ENCODE measurements at regions not wholly inside any gene's neighbourhood (a gene's known extent, or its start where the extent isn't known, plus 50 kb on each side); places are given as distances from the start of the nearest gene placed in this dataset.
A peak's percentile ranks its signal among the peaks of the same experiment; 100 is the strongest.

- POLR2A ChIA-PET, result no interaction called here
These were observed 420.7 kb downstream of the DAD1 start for GRCh38 chr14:22168092-22168955.

More at GRCh38 chr14:22168092-22168955, 420.7 kb downstream of the DAD1 start:
- 22% methylated on average over 8 of the region's 8 CpGs for WGBS (ENCODE audit: low lambda C conversion rate)
- TF ChIP-seq CTCF (CRISPR knock-in tag; IDR thresholded peaks at IDR 0.05) (0 out of 2 replicates have a peak, but pooled peaks have one; percentile 11), STAG1 (CRISPR knock-in tag; IDR thresholded peaks at IDR 0.05) (peak; percentile 32; the same call in 1 of the 2 replicates), ZFP90 (CRISPR knock-in tag; IDR thresholded peaks at IDR 0.05; ENCODE audit: borderline replicate concordance) (no peak)
- intact Hi-C loops (cut with micrococcal nuclease; ENCODE audit: unreplicated experiment) (loop anchor here (10.0 kb wide), 1 partner anchor 146 kb away; no protein-coding TSS in a partner anchor), in situ Hi-C loops (cut with HindIII; ENCODE audit: extremely low pct_ligation_motif_present, low pct_unique_long_range_greater_than_20kb) (loop anchor here (10.0 kb wide), 1 partner anchor 206 kb away; no protein-coding TSS in a partner anchor)
- Histone ChIP-seq H3K79me2 (ENCODE audit: insufficient read depth, low read length) (no peaks in the 10 kb centered on the region), H3K27ac (ENCODE audit: extremely low read length, insufficient read depth, low read length) (no peak overlapping the region), H3K36me3 (replicated peaks in 1 of 2; ENCODE audit: control insufficient read depth in 1 of 2, insufficient read depth in 2 of 2, low read length in 2 of 2) (no peaks in the 10 kb centered on the region), H3K4me3 (replicated peaks in 1 of 3; ENCODE audit: insufficient read depth in 1 of 3, low read depth in 2 of 3, low read length in 3 of 3) (no peak overlapping the region), H2AFZ (ENCODE audit: low read length) (no peak overlapping the region), H3K4me2 (ENCODE audit: low read depth, low read length) (no peak overlapping the region), H3K9ac (ENCODE audit: insufficient read depth, low read depth, low read length) (no peak overlapping the region), H3K27me3 (ENCODE audit: control insufficient read depth in 1 of 2, insufficient read depth in 2 of 2, low read length in 2 of 2) (no peaks in the 10 kb centered on the region), H3K4me1 (ENCODE audit: insufficient read depth, low read length) (peaks cover 2% of the 10 kb centered on the region; the same call in 1 of the 2 replicates), H4K20me1 (ENCODE audit: insufficient read depth, low read length) (no peaks in the 10 kb centered on the region), H3K9me3 (ENCODE audit: low read length) (no peaks in the 10 kb centered on the region)
- no TSS peak for BruUV-seq (replicated peaks)
- DNase-seq (ENCODE audit: low spot score) (peak; percentile 29), FAIRE-seq (no peak), ATAC-seq (peak; percentile 77)
- CTCF ChIA-PET (ENCODE audit: low intra/inter-chr PET ratio, low total read pairs), result no interaction called here

Data from HepG2 (cell line).